MM.1S (cell line): ENCODE measurements at regions not wholly inside any gene's neighbourhood (a gene's known extent, or its start where the extent isn't known, plus 50 kb on each side); places are given as distances from the start of the nearest gene placed in this dataset.

Experiments used
- DNase-seq: peaks from one replicate; pipeline ENCODE4 v3.0.0-alpha.2; 2015
- H2AFZ ChIP-seq: fragments of 300-600 bp; sonication (generic); 2 replicates; pipeline ENCODE4 v1.6.0; 2016; ENCODE audit warnings: antibody characterized with exemption, low read length
- H3F3A ChIP-seq: fragments of 300-600 bp; sonication (generic); 2 replicates; pipeline ENCODE4 v1.6.1; 2016; ENCODE audit warnings: mild to moderate bottlenecking, antibody characterized with exemption, low read length, moderate library complexity, mixed read lengths; ENCODE audit not compliant: insufficient read depth
- H3K27ac ChIP-seq: fragments of 300-600 bp; sonication (generic); 2 replicates; pipeline ENCODE4 v1.5.1; 2016; ENCODE audit warnings: mild to moderate bottlenecking, low read length
- H3K27me3 ChIP-seq: fragments of 300-600 bp; sonication (generic); replicated peaks from 2 replicates; pipeline ENCODE4 v1.6.0; 2016; ENCODE audit warnings: low read length; ENCODE audit not compliant: insufficient read depth
- H3K36me3 ChIP-seq: fragments of 300-600 bp; sonication (generic); replicated peaks from 2 replicates; pipeline ENCODE4 v1.6.1; 2016; ENCODE audit warnings: mild to moderate bottlenecking, low read length, mixed read lengths; ENCODE audit not compliant: insufficient read depth
- H3K4me1 ChIP-seq: fragments of 300-600 bp; sonication (generic); 2 replicates; pipeline ENCODE4 v1.6.1; 2016; ENCODE audit warnings: low read length, mixed read lengths
- H3K4me2 ChIP-seq: fragments of 300-600 bp; sonication (generic); 2 replicates; pipeline ENCODE4 v1.6.0; 2016; ENCODE audit warnings: low read depth, low read length
- H3K4me3 ChIP-seq: fragments of 300-600 bp; sonication (generic); 2 replicates; pipeline ENCODE4 v1.5.1; 2016; ENCODE audit warnings: low read length, mixed read lengths
- H3K79me2 ChIP-seq: fragments of 300-600 bp; sonication (generic); 2 replicates; pipeline ENCODE4 v1.6.1; 2016; ENCODE audit warnings: mixed run types, low read length, mixed read lengths
- H3K9ac ChIP-seq: fragments of 300-600 bp; sonication (generic); 2 replicates; pipeline ENCODE4 v1.6.1; 2016; ENCODE audit warnings: low read length, mixed read lengths
- H3K9me2 ChIP-seq: fragments of 300-600 bp; sonication (generic); replicated peaks from 2 replicates; pipeline ENCODE4 v1.6.1; 2016; ENCODE audit warnings: mild to moderate bottlenecking, low read length, mixed read lengths; ENCODE audit not compliant: insufficient read depth
- H3K9me3 ChIP-seq: fragments of 300-600 bp; sonication (generic); replicated peaks from 2 replicates; pipeline ENCODE4 v1.6.1; 2016; ENCODE audit warnings: mild to moderate bottlenecking, low read length, mixed read lengths; ENCODE audit not compliant: insufficient read depth
- H4K20me1 ChIP-seq: fragments of 300-600 bp; sonication (generic); 2 replicates; pipeline ENCODE4 v1.6.1; 2016; ENCODE audit warnings: mild to moderate bottlenecking, low read length, moderate library complexity, mixed read lengths; ENCODE audit not compliant: insufficient read depth
- CTCF ChIP-seq: fragments of 300-600 bp; sonication (generic); IDR thresholded peaks from 2 replicates; pipeline ENCODE4 v1.5.1; 2016; ENCODE audit warnings: antibody characterized with exemption, low read length, mixed read lengths
- EZH2 ChIP-seq: fragments of 300-600 bp; sonication (generic); optimal IDR thresholded peaks from 2 replicates; pipeline ENCODE3; 2017; ENCODE audit warnings: low read depth, mild to moderate bottlenecking, antibody characterized with exemption, low read length, mixed read lengths
- EZH2phosphoT487 ChIP-seq: fragments of 300-600 bp; sonication (generic); IDR thresholded peaks from 2 replicates; pipeline ENCODE4 v1.6.1; 2018; ENCODE audit warnings: antibody characterized with exemption, low read length

- Histone ChIP-seq H4K20me1 (no peaks in the 10 kb centered on the region), H3K4me3 (no peak overlapping the region), H3K9me3 (no peaks in the 10 kb centered on the region), H3K27ac (no peak overlapping the region), H3K27me3 (no peaks in the 10 kb centered on the region), H3F3A (no peaks in the 10 kb centered on the region), H3K36me3 (no peaks in the 10 kb centered on the region), H3K79me2 (no peaks in the 10 kb centered on the region), H3K9ac (no peak overlapping the region), H3K4me2 (no peak overlapping the region), H3K4me1 (no peaks in the 10 kb centered on the region), H3K9me2 (no peaks in the 10 kb centered on the region), H2AFZ (no peak overlapping the region)
- TF ChIP-seq EZH2 (no peak), CTCF (no peak), EZH2phosphoT487 (no peak)
- no peak for DNase-seq
Measured at GRCh38 chr1:61007534-61008364, 74.6 kb upstream of the NFIA start.

- TF ChIP-seq EZH2phosphoT487 = no peak
- TF ChIP-seq CTCF = no peak
- no peak for TF ChIP-seq EZH2
- Histone ChIP-seq H3K79me2 (no peaks in the 10 kb centered on the region), H4K20me1 (no peaks in the 10 kb centered on the region), H3K4me2 (no peak overlapping the region), H3K9ac (no peak overlapping the region), H3K9me3 (no peaks in the 10 kb centered on the region), H3K36me3 (no peaks in the 10 kb centered on the region), H3K27ac (no peak overlapping the region), H3F3A (no peaks in the 10 kb centered on the region), H3K9me2 (no peaks in the 10 kb centered on the region), H3K4me3 (no peak overlapping the region), H2AFZ (no peak overlapping the region), H3K27me3 (no peaks in the 10 kb centered on the region), H3K4me1 (no peaks in the 10 kb centered on the region)
- DNase-seq = no peak
Measured at GRCh38 chr1:61005614-61006580, 76.5 kb upstream of the NFIA start.

- Histone ChIP-seq H3K36me3 (no peaks in the 10 kb centered on the region), H2AFZ (no peak overlapping the region), H3K4me1 (no peaks in the 10 kb centered on the region), H3K79me2 (no peaks in the 10 kb centered on the region), H4K20me1 (no peaks in the 10 kb centered on the region), H3K9ac (no peak overlapping the region), H3K9me3 (no peaks in the 10 kb centered on the region), H3K4me3 (no peak overlapping the region), H3K27ac (no peak overlapping the region), H3F3A (no peaks in the 10 kb centered on the region), H3K9me2 (no peaks in the 10 kb centered on the region), H3K27me3 (no peaks in the 10 kb centered on the region), H3K4me2 (no peak overlapping the region)
- TF ChIP-seq EZH2phosphoT487 (no peak), CTCF (no peak), EZH2 (no peak)
- no peak for DNase-seq
Measured at GRCh38 chr1:61004262-61005003, 77.9 kb upstream of the NFIA start.
